ENCODE measurements at regions not wholly inside any gene's neighbourhood (a gene's known extent, or its start where the extent isn't known, plus 50 kb on each side); places are given as distances from the start of the nearest gene placed in this dataset.
"Not testable (repeated sequence)": the region's sequence is repeated elsewhere in the genome, so short reads cannot be mapped to it uniquely, and the experiment has no call there.

DNA sequence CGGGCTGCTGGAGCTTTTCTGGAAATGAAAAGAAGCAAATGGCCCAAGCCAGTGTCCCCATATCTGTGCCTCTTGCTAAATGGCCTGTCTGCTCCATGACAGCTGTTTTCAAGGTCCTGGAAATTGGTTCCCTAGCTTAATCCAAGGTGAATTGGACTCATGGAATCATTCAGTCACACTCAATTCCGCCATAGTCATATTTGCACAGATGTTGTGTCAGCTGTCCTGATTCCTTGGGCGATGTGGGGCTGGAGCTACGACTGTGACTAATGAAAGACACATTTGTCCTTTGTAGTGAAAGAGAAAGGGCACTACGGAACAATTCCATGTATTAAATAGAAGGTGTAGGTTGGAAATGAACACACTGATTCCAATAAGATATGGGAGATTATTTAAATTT is 102.9 kb upstream of the MEGF10 start:
- no peak for DNase-seq
- peaks cover 4% of the 10 kb centered on the region; the same call in 1 of the 2 replicates for H3K9me3 Mint-ChIP-seq
- H3K4me1 Mint-ChIP-seq (ENCODE audit: low read depth) = no peaks in the 10 kb centered on the region; the same call in 1 of the 2 replicates
- H3K36me3 Mint-ChIP-seq (ENCODE audit: low read depth) = no peaks in the 10 kb centered on the region
- H3K27me3 Mint-ChIP-seq (ENCODE audit: insufficient read depth) = peaks cover 14% of the 10 kb centered on the region
- H3K4me3 Mint-ChIP-seq = no peak overlapping the region
- TF ChIP-seq, protein P1, sequence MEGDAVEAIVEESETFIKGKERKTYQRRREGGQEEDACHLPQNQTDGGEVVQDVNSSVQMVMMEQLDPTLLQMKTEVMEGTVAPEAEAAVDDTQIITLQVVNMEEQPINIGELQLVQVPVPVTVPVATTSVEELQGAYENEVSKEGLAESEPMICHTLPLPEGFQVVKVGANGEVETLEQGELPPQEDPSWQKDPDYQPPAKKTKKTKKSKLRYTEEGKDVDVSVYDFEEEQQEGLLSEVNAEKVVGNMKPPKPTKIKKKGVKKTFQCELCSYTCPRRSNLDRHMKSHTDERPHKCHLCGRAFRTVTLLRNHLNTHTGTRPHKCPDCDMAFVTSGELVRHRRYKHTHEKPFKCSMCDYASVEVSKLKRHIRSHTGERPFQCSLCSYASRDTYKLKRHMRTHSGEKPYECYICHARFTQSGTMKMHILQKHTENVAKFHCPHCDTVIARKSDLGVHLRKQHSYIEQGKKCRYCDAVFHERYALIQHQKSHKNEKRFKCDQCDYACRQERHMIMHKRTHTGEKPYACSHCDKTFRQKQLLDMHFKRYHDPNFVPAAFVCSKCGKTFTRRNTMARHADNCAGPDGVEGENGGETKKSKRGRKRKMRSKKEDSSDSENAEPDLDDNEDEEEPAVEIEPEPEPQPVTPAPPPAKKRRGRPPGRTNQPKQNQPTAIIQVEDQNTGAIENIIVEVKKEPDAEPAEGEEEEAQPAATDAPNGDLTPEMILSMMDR (IDR thresholded peaks at IDR 0.05) = no peak
- no peak overlapping the region for H3K27ac Mint-ChIP-seq

DNA sequence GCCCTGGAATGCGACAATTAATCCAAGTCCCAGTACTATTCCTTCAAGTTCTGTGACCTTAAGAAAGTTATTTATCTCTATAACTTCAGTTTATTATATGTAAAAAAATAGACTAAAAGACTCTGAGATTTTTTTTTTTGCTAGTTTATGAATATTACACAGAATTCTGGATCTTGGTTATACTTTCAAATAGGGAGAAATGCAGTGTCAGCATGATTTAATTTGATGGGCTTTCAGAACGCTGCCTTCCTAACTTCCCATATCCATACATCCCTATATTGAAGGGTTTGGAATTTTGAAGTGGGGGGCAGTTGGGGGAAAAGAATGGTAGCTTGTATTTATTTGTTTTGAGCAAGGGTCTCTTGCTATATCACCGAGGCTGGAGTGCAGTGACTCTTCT is 98.4 kb upstream of the MEGF10 start:
- Mint-ChIP-seq H3K27ac (no peak overlapping the region), H3K4me1 (ENCODE audit: low read depth) (no peaks in the 10 kb centered on the region; the same call in 1 of the 2 replicates), H3K36me3 (ENCODE audit: low read depth) (no peaks in the 10 kb centered on the region), H3K4me3 (no peak overlapping the region), H3K27me3 (ENCODE audit: insufficient read depth) (peaks cover 16% of the 10 kb centered on the region; the same call in 1 of the 2 replicates), H3K9me3 (no peaks in the 10 kb centered on the region)
- TF ChIP-seq, protein P1 (IDR thresholded peaks at IDR 0.05) = no peak
- DNase-seq = no peak

DNA sequence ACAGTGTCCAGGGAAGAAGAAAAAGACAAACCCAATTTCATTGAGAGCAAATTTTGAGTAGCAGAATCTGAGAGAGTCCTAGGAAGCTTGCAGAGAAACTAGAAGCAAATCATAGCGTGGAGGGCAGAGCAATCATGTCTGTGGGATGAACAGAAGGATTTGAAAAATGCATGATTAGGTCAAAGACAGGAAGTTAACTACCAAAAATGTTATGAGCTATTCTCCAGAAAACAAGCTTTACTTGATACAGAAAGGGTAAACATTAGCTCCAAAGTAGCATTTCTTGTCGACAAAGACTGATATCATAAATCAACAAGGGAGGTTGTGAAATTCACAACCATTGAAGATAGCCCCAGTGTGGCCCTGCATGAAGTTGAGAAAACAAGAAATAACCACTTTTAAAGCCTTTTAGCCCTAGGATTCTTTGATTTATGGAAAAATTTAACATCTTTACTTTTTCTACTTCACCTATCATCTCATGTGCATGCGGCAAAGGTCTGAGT is 97.7 kb upstream of the MEGF10 start:
- Mint-ChIP-seq H3K27ac (no peak overlapping the region), H3K9me3 (no peaks in the 10 kb centered on the region), H3K27me3 (ENCODE audit: insufficient read depth) (peaks cover 17% of the 10 kb centered on the region; the same call in 1 of the 2 replicates), H3K36me3 (ENCODE audit: low read depth) (no peaks in the 10 kb centered on the region), H3K4me3 (no peak overlapping the region), H3K4me1 (ENCODE audit: low read depth) (no peaks in the 10 kb centered on the region; the same call in 1 of the 2 replicates)
- DNase-seq = no peak
- TF ChIP-seq, protein P1 (IDR thresholded peaks at IDR 0.05) = no peak

DNA sequence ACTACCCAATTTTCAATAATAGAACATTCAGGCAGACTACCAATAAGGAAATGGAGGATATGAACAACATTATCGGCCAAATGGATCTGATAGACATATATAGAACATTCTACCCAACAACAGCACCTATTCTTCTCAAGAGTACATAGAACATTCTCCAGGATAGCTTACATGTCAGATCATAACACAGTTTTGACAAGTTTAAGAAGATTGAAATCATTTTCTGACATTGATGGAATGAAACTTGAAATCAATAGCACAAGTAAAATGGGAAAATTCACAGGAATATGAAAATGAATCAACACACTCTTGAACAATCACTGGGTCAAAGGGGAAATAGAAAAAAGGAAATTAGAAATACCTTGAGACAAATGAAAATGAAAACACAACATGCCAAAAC is 94.6 kb upstream of the MEGF10 start:
- H3K4me1 Mint-ChIP-seq (ENCODE audit: low read depth) = no peaks in the 10 kb centered on the region; the same call in 1 of the 2 replicates
- no peak overlapping the region for H3K27ac Mint-ChIP-seq
- H3K4me3 Mint-ChIP-seq = no peak overlapping the region
- TF ChIP-seq, protein P1 (IDR thresholded peaks at IDR 0.05) = no peak
- peaks cover 24% of the 10 kb centered on the region; the same call in 1 of the 2 replicates for H3K27me3 Mint-ChIP-seq (ENCODE audit: insufficient read depth)
- H3K9me3 Mint-ChIP-seq = peaks cover 4% of the 10 kb centered on the region; the same call in 1 of the 2 replicates
- H3K36me3 Mint-ChIP-seq (ENCODE audit: low read depth) = no peaks in the 10 kb centered on the region
- no peak for DNase-seq

DNA sequence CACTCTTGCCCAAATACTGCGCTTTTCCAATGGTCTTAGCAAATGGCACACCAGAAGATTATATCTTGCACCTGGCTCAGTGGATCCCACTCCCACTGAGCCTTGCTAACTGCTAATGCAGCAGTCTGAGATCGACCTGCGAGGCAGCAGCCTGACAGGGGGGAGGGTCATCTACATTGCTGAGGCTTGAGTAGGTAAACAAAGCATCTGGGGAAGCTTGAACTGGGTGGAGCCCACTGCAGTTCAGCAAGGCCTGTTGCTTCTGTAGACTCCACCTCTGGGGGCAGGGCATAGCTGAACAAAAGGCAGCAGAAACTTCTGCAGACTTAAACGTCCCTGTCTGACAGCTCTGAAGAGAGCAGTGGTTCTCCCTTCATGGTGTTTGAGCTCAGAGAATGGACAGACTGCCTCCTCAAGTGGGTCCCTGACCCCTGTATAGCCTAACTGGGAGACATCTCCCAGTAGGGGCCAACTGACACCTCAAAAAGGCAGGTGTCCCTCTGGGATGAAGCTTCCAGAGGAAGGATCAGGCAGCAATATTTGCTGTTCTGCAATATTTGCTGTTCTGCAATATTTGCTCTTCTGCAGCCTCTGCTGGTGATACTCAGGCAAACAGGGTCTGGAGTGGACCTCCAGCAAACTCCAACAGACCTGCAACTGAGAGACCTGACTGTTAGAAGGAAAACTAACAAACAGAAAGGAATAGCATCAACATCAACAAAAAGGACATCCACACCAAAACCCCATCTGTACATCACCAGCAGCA is 93.0 kb upstream of the MEGF10 start:
- not testable (repeated sequence) for H3K4me3 Mint-ChIP-seq; H3K9me3 Mint-ChIP-seq; DNase-seq; H3K27ac Mint-ChIP-seq; H3K4me1 Mint-ChIP-seq (ENCODE audit: low read depth); H3K36me3 Mint-ChIP-seq (ENCODE audit: low read depth)
- H3K27me3 Mint-ChIP-seq (ENCODE audit: insufficient read depth) = peaks cover 22% of the 10 kb centered on the region; the same call in 1 of the 2 replicates

DNA sequence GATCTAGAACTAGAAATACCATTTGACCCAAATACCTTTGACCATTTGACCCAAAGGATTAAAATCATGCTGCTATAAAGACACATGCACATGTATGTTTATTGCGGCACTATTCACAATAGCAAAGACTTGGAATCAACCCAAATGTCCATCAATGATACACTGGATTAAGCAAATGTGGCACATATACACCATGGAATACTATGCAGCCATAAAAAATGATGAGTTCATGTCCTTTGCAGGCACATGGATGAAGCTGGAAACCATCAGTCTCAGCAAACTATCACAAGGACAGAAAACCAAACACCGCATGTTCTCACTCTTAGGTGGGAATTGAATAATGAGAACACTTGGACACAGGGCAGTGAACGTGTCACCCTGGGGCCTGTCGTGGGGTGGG is 87.9 kb upstream of the MEGF10 start:
- not testable (repeated sequence) for DNase-seq; H3K36me3 Mint-ChIP-seq (ENCODE audit: low read depth); H3K9me3 Mint-ChIP-seq; H3K4me3 Mint-ChIP-seq; H3K27ac Mint-ChIP-seq
- Mint-ChIP-seq H3K4me1 (ENCODE audit: low read depth) (peaks cover 23% of the 10 kb centered on the region), H3K27me3 (ENCODE audit: insufficient read depth) (peaks cover 16% of the 10 kb centered on the region; the same call in 1 of the 2 replicates)

Data from HFFc6 (cell line).